Neuronal stem cell (in vitro differentiated cells): ENCODE measurements at regions not wholly inside any gene's neighbourhood (a gene's known extent, or its start where the extent isn't known, plus 50 kb on each side); places are given as distances from the start of the nearest gene placed in this dataset.
"Not testable (repeated sequence)": the region's sequence is repeated elsewhere in the genome, so short reads cannot be mapped to it uniquely, and the experiment has no call there.

ENCODE experiments used
- DNase-seq: peaks from one replicate; pipeline ENCODE4 v3.0.0-alpha.2; 2013; ENCODE audit warnings: low spot score
- H2AFZ ChIP-seq: one replicate; pipeline ENCODE4 v1.6.1; 2013; ENCODE audit warnings: mild to moderate bottlenecking, low read length, inconsistent platforms
- H2AK5ac ChIP-seq: 2 replicates; pipeline ENCODE4 v1.6.1; 2013; ENCODE audit warnings: low read depth, mild to moderate bottlenecking, inconsistent platforms, low read length, moderate library complexity, mixed read lengths
- H2BK120ac ChIP-seq: 2 replicates; pipeline ENCODE4 v1.6.1; 2013; ENCODE audit warnings: low read depth, mild to moderate bottlenecking, inconsistent platforms, low read length, moderate library complexity, mixed read lengths
- H2BK12ac ChIP-seq: one replicate; pipeline ENCODE4 v1.6.1; 2013; ENCODE audit warnings: low read length, inconsistent platforms
- H2BK15ac ChIP-seq: 2 replicates; pipeline ENCODE4 v1.6.1; 2013; ENCODE audit warnings: mild to moderate bottlenecking, low read length, inconsistent platforms, mixed read lengths
- H2BK5ac ChIP-seq: one replicate; pipeline ENCODE4 v1.6.1; 2013; ENCODE audit warnings: inconsistent platforms, mild to moderate bottlenecking, low read length, moderate library complexity
- H3K14ac ChIP-seq: one replicate; pipeline ENCODE4 v1.6.1; 2013; ENCODE audit warnings: low read length, inconsistent platforms
- H3K18ac ChIP-seq: 2 replicates; pipeline ENCODE4 v1.6.1; 2013; ENCODE audit warnings: low read length, inconsistent platforms
- H3K23ac ChIP-seq: 2 replicates; pipeline ENCODE4 v1.6.1; 2013; ENCODE audit warnings: low read depth, mild to moderate bottlenecking, mixed read lengths, low read length, inconsistent platforms; ENCODE audit not compliant: poor library complexity
- H3K27ac ChIP-seq: replicated peaks from 3 replicates; pipeline ENCODE4 v1.5.1; 2013; ENCODE audit warnings: low read length, inconsistent platforms
- H3K27me3 ChIP-seq, 3 experiments: 2 replicates each; pipeline ENCODE4 v1.6.1; 2013; ENCODE audit warnings: low read length in 3 of 3, mild to moderate bottlenecking in 2 of 3, inconsistent platforms in 1 of 3, low read depth in 1 of 3, mixed read lengths in 1 of 3, moderate library complexity in 1 of 3; ENCODE audit not compliant: control insufficient read depth in 3 of 3, insufficient read depth in 3 of 3
- H3K36me3 ChIP-seq, 2 donors: replicated peaks in 1 of 2; 2 replicates each; pipeline ENCODE4 v1.6.1; 2013; ENCODE audit warnings: low read length in 2 of 2; ENCODE audit not compliant: control insufficient read depth in 2 of 2, insufficient read depth in 2 of 2
- H3K4ac ChIP-seq: 2 replicates; pipeline ENCODE4 v1.6.1; 2013; ENCODE audit warnings: inconsistent platforms, mild to moderate bottlenecking, low read length, moderate library complexity
- H3K4me1 ChIP-seq, 2 donors: 1 replicate in 1 of 2; 2 replicates in 1 of 2; pipeline ENCODE4 v1.6.1; 2013; ENCODE audit warnings: low read length in 2 of 2, low read depth in 1 of 2; ENCODE audit not compliant: control insufficient read depth in 2 of 2, insufficient read depth in 1 of 2
- H3K4me2 ChIP-seq: one replicate; pipeline ENCODE4 v1.6.1; 2013; ENCODE audit warnings: mild to moderate bottlenecking, low read length, inconsistent platforms; ENCODE audit not compliant: insufficient read depth, poor library complexity, severe bottlenecking
- H3K4me3 ChIP-seq, 2 donors: 2 replicates each; pipeline ENCODE4 v1.5.1; 2013; ENCODE audit warnings: low read length in 2 of 2, mild to moderate bottlenecking in 2 of 2, inconsistent platforms in 1 of 2, moderate library complexity in 1 of 2
- H3K79me1 ChIP-seq: one replicate; pipeline ENCODE4 v1.6.1; 2013; ENCODE audit warnings: low read depth, mild to moderate bottlenecking, inconsistent platforms, low read length, moderate library complexity
- H3K9ac ChIP-seq: one replicate; pipeline ENCODE4 v1.6.1; 2013; ENCODE audit warnings: mild to moderate bottlenecking, low read depth, low read length, inconsistent platforms; ENCODE audit not compliant: poor library complexity
- H3K9me3 ChIP-seq, 2 donors: replicated peaks in 1 of 2; 2 replicates each; pipeline versions ENCODE3 to v1.6.1; 2013; ENCODE audit warnings: low read length in 2 of 2, mild to moderate bottlenecking in 2 of 2, inconsistent platforms in 1 of 2, low read depth in 1 of 2, mixed read lengths in 1 of 2, moderate library complexity in 1 of 2; ENCODE audit not compliant: control insufficient read depth in 2 of 2, insufficient read depth in 1 of 2
- H4K8ac ChIP-seq: one replicate; pipeline ENCODE4 v1.6.1; 2013; ENCODE audit warnings: low read depth, mild to moderate bottlenecking, inconsistent platforms, low read length, moderate library complexity
- H4K91ac ChIP-seq: one replicate; pipeline ENCODE4 v1.6.1; 2013; ENCODE audit warnings: low read length, low read depth, mild to moderate bottlenecking, inconsistent platforms; ENCODE audit not compliant: poor library complexity
- WGBS, 2 donors: extraction: QIAGEN DNeasy Blood & Tissue Kit; methylation state at CpG; one replicate each; pipeline ENCODE4 v1.1.7; 2013; ENCODE audit warnings: missing lambda C conversion rate in 2 of 2, mixed read lengths in 1 of 2; ENCODE audit not compliant: insufficient read length in 2 of 2, insufficient replicate concordance in 1 of 2; ENCODE audit errors: extremely low coverage in 2 of 2; 5-methylcytosine and 5-hydroxymethylcytosine counted together

DNA sequence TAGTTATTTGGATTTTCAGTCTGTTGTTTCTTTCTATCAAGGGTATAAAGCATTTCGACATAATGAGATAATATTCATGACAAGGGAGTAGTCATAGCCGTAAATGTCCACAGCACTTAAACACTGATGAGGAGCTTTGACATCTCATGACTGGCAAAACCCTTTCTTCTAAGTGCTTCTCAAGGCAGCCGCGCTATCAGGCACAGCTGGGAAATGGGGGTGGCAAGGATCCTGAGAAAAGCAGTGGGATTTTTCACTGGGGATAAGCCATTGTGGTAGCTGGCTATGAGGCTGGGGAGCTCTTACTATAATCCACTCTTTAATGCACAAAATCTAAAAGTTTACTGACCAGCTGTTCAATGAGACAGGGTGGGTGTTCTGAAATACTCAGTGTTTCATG, 493.2 kb upstream of the KLF6 start:
- Histone ChIP-seq H3K36me3 (no peaks in the 10 kb centered on the region), H2BK15ac (no peak overlapping the region), H3K9me3 (peaks cover 0 to 2% of the 10 kb centered on the region in 2 donors), H3K4me3 (no peak overlapping the region), H2BK12ac (no peak overlapping the region), H4K91ac (no peak overlapping the region), H2AK5ac (no peak overlapping the region), H3K14ac (no peak overlapping the region), H3K18ac (no peak overlapping the region), H3K4me1 (peaks cover 2 to 3% of the 10 kb centered on the region in 2 donors), H3K4me2 (no peak overlapping the region), H3K23ac (no peak overlapping the region), H3K79me1 (no peaks in the 10 kb centered on the region), H2AFZ (no peak overlapping the region), H3K4ac (no peak overlapping the region), H4K8ac (no peak overlapping the region), H2BK120ac (no peak overlapping the region), H2BK5ac (no peak overlapping the region), H3K9ac (no peak overlapping the region), H3K27ac (no peak overlapping the region), H3K27me3 (no peaks in the 10 kb centered on the region)
- DNase-seq: no peak
- no CpG with 5 or more reads among the region's 4 CpGs for WGBS, 2 donors

- no peak overlapping the region for H2BK15ac ChIP-seq
- H3K18ac ChIP-seq: no peak overlapping the region
- H3K4ac ChIP-seq: no peak overlapping the region
- H3K14ac ChIP-seq: no peak overlapping the region
- no peak overlapping the region for H2BK5ac ChIP-seq
- no CpG with 5 or more reads among the region's 4 CpGs for WGBS, 2 donors
- DNase-seq: no peak
- no peak overlapping the region for H3K27ac ChIP-seq
- no peaks in the 10 kb centered on the region for H3K36me3 ChIP-seq
- no peak overlapping the region for H2BK120ac ChIP-seq
- no peak overlapping the region for H3K9ac ChIP-seq
- H4K8ac ChIP-seq: no peak overlapping the region
- H3K4me3 ChIP-seq: no peak overlapping the region
- H2AFZ ChIP-seq: no peak overlapping the region
- H3K9me3 ChIP-seq: peaks cover 3% of the 10 kb centered on the region in 2 donors
- no peak overlapping the region for H3K23ac ChIP-seq
- H2AK5ac ChIP-seq: no peak overlapping the region
- H3K4me1 ChIP-seq: peaks cover 0 to 3% of the 10 kb centered on the region in 2 donors
- no peaks in the 10 kb centered on the region for H3K79me1 ChIP-seq
- no peak overlapping the region for H3K4me2 ChIP-seq
- no peak overlapping the region for H2BK12ac ChIP-seq
- H3K27me3 ChIP-seq: no peaks in the 10 kb centered on the region
- no peak overlapping the region for H4K91ac ChIP-seq
These were observed 491.1 kb upstream of the KLF6 start for GRCh38 chr10:4276151-4276550.

DNA sequence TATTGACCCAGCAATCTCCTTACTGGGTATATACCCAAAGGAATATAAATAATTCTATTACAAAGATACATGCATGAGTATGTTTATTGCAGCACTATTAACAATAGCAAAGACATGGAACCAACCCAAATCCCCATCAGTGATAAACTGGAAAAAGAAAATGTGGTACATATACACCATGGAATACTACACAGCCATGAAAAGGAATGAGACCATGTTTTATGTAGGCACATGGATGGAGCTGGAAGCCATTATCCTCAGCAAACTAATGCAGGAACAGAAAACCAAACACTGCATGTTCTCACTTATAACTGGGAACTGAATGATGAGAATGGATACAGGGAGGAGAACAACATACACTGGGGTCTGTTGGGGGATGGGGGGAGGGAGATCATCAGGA, 489.7 kb upstream of the KLF6 start:
- H3K18ac ChIP-seq, H3K27me3 ChIP-seq, H3K79me1 ChIP-seq, H2AFZ ChIP-seq, H2BK12ac ChIP-seq, H2AK5ac ChIP-seq, H3K14ac ChIP-seq, H4K8ac ChIP-seq, H4K91ac ChIP-seq, H3K36me3 ChIP-seq, H3K9me3 ChIP-seq, H3K4me1 ChIP-seq, H3K27ac ChIP-seq, H3K4me2 ChIP-seq, H2BK5ac ChIP-seq, H3K23ac ChIP-seq, DNase-seq, H2BK15ac ChIP-seq, H3K4ac ChIP-seq, H2BK120ac ChIP-seq, H3K9ac ChIP-seq, H3K4me3 ChIP-seq: not testable (repeated sequence)

GRCh38 chr10:4271193-4271592, 486.2 kb upstream of the KLF6 start:
- no peak overlapping the region for H3K23ac ChIP-seq
- H3K27me3 ChIP-seq: no peaks in the 10 kb centered on the region
- H3K4me2 ChIP-seq: no peak overlapping the region
- no peak overlapping the region for H3K4ac ChIP-seq
- no CpG with 5 or more reads among the region's 7 CpGs for WGBS, 2 donors
- no peak overlapping the region for H2AFZ ChIP-seq
- H4K8ac ChIP-seq: no peak overlapping the region
- H3K36me3 ChIP-seq: no peaks in the 10 kb centered on the region
- no peak for DNase-seq
- H3K79me1 ChIP-seq: no peaks in the 10 kb centered on the region
- no peak overlapping the region for H2BK15ac ChIP-seq
- no peak overlapping the region for H2BK5ac ChIP-seq
- H4K91ac ChIP-seq: no peak overlapping the region
- H3K9ac ChIP-seq: no peak overlapping the region
- no peak overlapping the region for H2BK12ac ChIP-seq
- H3K14ac ChIP-seq: no peak overlapping the region
- H3K4me1 ChIP-seq: no peaks in the 10 kb centered on the region
- no peak overlapping the region for H3K4me3 ChIP-seq
- no peak overlapping the region for H2BK120ac ChIP-seq
- no peak overlapping the region for H2AK5ac ChIP-seq
- H3K9me3 ChIP-seq: peaks cover 4 to 7% of the 10 kb centered on the region in 2 donors
- H3K18ac ChIP-seq: no peak overlapping the region
- H3K27ac ChIP-seq: no peak overlapping the region
